T47D (cell line): ENCODE measurements at regions not wholly inside any gene's neighbourhood (a gene's known extent, or its start where the extent isn't known, plus 50 kb on each side); places are given as distances from the start of the nearest gene placed in this dataset.
"Not testable (repeated sequence)": the region's sequence is repeated elsewhere in the genome, so short reads cannot be mapped to it uniquely, and the experiment has no call there.

ENCODE experiments used
- DNase-seq, 2 experiments: peaks; one replicate each; pipeline versions ENCODE4 v3.0.0 to v3.0.0-alpha.2; 2011 to 2012; ENCODE audit warnings: low read depth in 1 of 2, low spot score in 1 of 2
- JUND ChIP-seq: IDR thresholded peaks from 2 replicates; pipeline ENCODE4 v1.6.1; 2012; ENCODE audit warnings: low read depth
- in situ Hi-C: cut with HindIII; loops from 2 replicates; pipeline ENCODE4 v1.10.0; 2016; ENCODE audit warnings: low sequenced_read_pairs, low pct_unique_long_range_greater_than_20kb

- in situ Hi-C loops: no loop called here
- no peak for DNase-seq
- TF ChIP-seq JUND: no peak
Observed at GRCh38 chr18:4789506-4789905, 334.4 kb upstream of the DLGAP1 start.

- in situ Hi-C loops: no loop called here
- no peak for TF ChIP-seq JUND
- DNase-seq: no peak
Observed at GRCh38 chr18:4781873-4782272, 326.8 kb upstream of the DLGAP1 start.

DNA sequence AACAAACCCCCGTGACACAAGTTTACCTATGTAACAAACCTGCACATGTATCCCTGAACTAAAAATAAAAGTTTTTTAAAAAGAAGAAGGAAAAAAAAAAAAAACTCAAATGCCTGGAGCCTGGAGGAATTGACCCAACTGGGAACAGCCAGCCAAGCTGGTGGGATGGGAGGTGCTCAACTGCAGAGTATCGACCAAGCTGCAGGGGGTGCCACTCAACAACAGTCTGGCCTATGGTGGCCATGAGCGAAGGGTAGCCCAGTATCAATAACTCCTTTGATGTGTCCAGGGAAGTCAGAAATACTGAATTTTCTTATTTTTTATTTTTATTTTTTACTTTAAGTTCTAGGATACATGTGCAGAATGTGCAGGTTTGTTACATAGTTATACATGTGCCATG is 310.3 kb upstream of the DLGAP1 start:
- TF ChIP-seq JUND: no peak
- DNase-seq: no peak
- in situ Hi-C loops: no loop called here

GRCh38 chr18:4762330-4762729 is 307.2 kb upstream of the DLGAP1 start:
- in situ Hi-C loops: no loop called here
- TF ChIP-seq JUND: no peak

GRCh38 chr18:4758980-4759379 is 303.9 kb upstream of the DLGAP1 start:
- no peak for TF ChIP-seq JUND
- no peak for DNase-seq
- in situ Hi-C loops: no loop called here

More at GRCh38 chr18:4762330-4762729, 307.2 kb upstream of the DLGAP1 start:
- DNase-seq: no peak

GRCh38 chr18:4755848-4756247 is 300.7 kb upstream of the DLGAP1 start:
- in situ Hi-C loops: no loop called here
- DNase-seq: no peak
- no peak for TF ChIP-seq JUND

DNA sequence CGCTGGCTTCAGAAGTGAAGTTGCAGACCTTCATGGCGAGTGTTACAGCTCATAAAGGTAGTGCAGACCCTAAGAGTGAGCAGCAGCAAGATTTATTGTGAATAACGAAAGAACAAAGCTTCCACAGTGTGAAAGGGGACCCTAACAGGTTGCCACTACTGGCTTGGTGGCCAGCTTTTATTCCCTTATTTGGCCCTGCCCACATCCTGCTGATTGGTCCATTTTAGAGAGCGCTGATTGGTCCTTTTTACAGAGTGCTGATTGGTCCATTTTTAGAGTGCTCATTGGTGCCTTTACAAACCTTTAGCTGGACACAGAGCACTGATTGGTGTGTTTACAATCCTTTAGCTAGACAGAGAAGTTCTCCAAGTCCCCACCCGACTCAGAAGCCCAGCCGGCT is 298.0 kb upstream of the DLGAP1 start:
- in situ Hi-C loops, DNase-seq: not testable (repeated sequence)

DNA sequence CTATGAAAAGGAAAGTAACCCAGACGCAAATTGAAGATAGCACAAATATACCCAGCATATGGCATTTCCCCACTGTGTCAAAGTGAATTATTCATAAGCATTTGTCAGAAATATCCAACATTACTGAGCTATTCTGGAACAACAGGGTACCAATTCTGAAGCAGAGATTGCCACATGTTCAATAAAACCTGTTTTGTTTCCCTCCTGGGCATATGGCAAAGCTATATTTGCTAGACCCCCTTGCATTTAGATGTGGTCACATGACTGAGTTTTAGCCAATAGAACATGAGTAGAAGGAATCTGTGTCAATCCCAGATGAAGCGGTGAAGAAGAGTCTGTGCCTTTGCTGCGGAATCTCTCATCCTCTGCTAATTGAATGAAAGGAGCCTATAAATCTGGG is 296.4 kb upstream of the DLGAP1 start:
- TF ChIP-seq JUND: no peak
- DNase-seq: no peak
- in situ Hi-C loops: no loop called here

- no peak for DNase-seq
- in situ Hi-C loops: no loop called here
- no peak for TF ChIP-seq JUND
Observed at GRCh38 chr18:4750393-4751346, 295.6 kb upstream of the DLGAP1 start.

DNA sequence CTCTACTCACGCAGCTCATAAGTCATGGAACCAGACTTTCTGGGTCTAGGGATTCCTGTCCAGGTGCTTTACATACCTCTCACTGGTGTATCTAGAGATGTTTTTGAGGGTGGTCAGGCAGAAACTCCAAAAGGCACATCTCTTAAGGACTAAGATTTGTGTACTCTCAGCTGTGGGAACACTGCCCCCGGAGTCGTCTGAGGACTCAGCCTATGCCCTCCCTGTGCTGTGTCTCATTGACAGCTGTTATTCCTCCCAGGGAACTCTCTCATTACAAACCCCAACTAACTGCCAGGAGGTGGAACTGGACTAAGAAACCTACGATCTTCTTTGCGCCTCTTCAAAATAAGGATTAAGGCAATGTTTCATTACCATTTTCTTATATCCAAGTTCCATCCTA is 293.9 kb upstream of the DLGAP1 start:
- TF ChIP-seq JUND: no peak
- DNase-seq: no peak
- in situ Hi-C loops: no loop called here

GRCh38 chr18:4734903-4735302 is 279.8 kb upstream of the DLGAP1 start:
- no peak for DNase-seq
- in situ Hi-C loops: no loop called here
- no peak for TF ChIP-seq JUND

DNA sequence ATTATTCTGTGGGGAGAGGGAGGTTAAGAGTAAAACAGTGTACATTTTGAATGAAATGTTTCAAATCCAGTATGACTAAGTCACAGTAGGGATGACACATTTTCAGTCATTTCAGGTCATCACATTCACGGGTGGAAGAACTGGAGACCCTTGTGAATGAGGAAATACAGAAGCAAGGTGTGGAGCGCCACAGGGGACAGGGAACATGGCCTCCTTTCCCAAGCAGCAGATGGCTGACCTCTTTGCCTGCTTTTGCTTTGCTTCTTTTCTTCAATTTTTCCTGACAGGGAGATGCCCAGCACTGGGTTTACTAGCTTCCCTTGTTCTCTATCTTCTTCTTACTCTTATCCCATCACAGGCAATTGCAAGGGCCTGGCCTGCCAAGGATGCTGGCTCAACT is 278.9 kb upstream of the DLGAP1 start:
- in situ Hi-C loops: no loop called here
- no peak for DNase-seq
- TF ChIP-seq JUND: no peak

DNA sequence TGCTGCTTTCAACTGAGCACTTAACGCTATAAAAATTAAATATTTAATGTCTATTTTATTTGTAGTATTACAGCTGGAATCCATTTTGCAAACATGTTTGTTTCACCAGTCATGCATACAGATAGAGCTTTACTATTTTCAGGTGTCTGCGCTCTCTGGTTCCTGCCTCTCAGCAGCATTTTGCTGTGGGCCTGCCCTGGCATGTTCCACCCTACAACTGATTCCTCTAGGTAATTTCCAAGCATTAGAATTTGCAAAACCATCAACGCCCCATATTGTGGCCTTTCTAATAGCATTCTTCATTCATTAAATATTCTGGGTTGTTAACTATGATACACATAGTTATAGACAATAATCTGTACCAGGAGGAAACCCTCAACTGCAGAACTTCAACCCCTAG is 266.4 kb upstream of the DLGAP1 start:
- TF ChIP-seq JUND: no peak
- in situ Hi-C loops: no loop called here
- no peak for DNase-seq

DNA sequence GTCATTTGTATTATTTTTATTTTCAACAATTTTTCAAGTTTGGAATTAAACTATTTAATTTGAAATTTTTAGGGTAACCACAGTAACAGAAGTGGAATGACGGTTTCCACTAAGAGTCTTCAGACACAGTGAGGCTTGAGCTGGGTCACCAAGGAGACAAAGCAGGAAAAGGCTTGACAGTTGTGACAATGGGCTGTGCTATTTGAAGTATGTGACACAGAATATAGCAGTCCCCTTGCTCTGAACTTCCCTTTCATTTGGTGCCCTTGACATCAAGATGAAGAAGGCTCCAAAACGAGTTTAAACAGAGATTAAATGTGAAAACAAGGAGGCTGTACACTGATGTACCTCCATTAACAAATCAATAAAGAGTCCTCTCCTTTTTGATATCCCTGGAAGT is 265.4 kb upstream of the DLGAP1 start:
- TF ChIP-seq JUND: no peak
- DNase-seq: no peak
- in situ Hi-C loops: no loop called here
